ENCODE measurements at regions not wholly inside any gene's neighbourhood (a gene's known extent, or its start where the extent isn't known, plus 50 kb on each side); places are given as distances from the start of the nearest gene placed in this dataset.

GRCh38 chr6:53399027-53399344 is 50.2 kb upstream of the ELOVL5 start:
- ChIA-PET POLR2A (no interaction called here), CTCF (no interaction called here)
- in situ Hi-C loops (cut with HindIII; ENCODE audit: low pct_unique_long_range_greater_than_20kb, low sequenced_read_pairs) = no loop called here
- no peaks in the 10 kb centered on the region for H3K36me3 ChIP-seq (ENCODE audit: control insufficient read depth, insufficient read depth, low read length)
- no peak for ATAC-seq
- H3K27ac ChIP-seq (ENCODE audit: low read length) = no peak overlapping the region
- no peak for DNase-seq (ENCODE audit: low read depth, low spot score)
- no TSS peak for BruUV-seq (replicated peaks)
- H3K4me1 ChIP-seq (ENCODE audit: control insufficient read depth, insufficient read depth, low read length) = peaks cover 2% of the 10 kb centered on the region; the same call in 1 of the 2 replicates
- TF ChIP-seq TCF7L2 (IDR thresholded peaks at IDR 0.05; ENCODE audit: low read depth, low read length) (no peak), POLR2AphosphoS5 (IDR thresholded peaks at IDR 0.05; ENCODE audit: low read depth, low read length) (no peak), SIN3A (IDR thresholded peaks at IDR 0.05; ENCODE audit: borderline replicate concordance, insufficient read depth, low read depth, low read length) (no peak)
- TF ChIP-seq, protein P1, sequence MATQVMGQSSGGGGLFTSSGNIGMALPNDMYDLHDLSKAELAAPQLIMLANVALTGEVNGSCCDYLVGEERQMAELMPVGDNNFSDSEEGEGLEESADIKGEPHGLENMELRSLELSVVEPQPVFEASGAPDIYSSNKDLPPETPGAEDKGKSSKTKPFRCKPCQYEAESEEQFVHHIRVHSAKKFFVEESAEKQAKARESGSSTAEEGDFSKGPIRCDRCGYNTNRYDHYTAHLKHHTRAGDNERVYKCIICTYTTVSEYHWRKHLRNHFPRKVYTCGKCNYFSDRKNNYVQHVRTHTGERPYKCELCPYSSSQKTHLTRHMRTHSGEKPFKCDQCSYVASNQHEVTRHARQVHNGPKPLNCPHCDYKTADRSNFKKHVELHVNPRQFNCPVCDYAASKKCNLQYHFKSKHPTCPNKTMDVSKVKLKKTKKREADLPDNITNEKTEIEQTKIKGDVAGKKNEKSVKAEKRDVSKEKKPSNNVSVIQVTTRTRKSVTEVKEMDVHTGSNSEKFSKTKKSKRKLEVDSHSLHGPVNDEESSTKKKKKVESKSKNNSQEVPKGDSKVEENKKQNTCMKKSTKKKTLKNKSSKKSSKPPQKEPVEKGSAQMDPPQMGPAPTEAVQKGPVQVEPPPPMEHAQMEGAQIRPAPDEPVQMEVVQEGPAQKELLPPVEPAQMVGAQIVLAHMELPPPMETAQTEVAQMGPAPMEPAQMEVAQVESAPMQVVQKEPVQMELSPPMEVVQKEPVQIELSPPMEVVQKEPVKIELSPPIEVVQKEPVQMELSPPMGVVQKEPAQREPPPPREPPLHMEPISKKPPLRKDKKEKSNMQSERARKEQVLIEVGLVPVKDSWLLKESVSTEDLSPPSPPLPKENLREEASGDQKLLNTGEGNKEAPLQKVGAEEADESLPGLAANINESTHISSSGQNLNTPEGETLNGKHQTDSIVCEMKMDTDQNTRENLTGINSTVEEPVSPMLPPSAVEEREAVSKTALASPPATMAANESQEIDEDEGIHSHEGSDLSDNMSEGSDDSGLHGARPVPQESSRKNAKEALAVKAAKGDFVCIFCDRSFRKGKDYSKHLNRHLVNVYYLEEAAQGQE (IDR thresholded peaks at IDR 0.05; ENCODE audit: insufficient read depth in 1 of 2, low read depth in 2 of 2, low read length in 1 of 2) = no peak
- TF ChIP-seq, protein P2, sequence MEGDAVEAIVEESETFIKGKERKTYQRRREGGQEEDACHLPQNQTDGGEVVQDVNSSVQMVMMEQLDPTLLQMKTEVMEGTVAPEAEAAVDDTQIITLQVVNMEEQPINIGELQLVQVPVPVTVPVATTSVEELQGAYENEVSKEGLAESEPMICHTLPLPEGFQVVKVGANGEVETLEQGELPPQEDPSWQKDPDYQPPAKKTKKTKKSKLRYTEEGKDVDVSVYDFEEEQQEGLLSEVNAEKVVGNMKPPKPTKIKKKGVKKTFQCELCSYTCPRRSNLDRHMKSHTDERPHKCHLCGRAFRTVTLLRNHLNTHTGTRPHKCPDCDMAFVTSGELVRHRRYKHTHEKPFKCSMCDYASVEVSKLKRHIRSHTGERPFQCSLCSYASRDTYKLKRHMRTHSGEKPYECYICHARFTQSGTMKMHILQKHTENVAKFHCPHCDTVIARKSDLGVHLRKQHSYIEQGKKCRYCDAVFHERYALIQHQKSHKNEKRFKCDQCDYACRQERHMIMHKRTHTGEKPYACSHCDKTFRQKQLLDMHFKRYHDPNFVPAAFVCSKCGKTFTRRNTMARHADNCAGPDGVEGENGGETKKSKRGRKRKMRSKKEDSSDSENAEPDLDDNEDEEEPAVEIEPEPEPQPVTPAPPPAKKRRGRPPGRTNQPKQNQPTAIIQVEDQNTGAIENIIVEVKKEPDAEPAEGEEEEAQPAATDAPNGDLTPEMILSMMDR (IDR thresholded peaks at IDR 0.05) = no peak
- H3K27me3 ChIP-seq (ENCODE audit: control insufficient read depth, insufficient read depth, low read length) = no peaks in the 10 kb centered on the region
- no peaks in the 10 kb centered on the region for H3K9me3 ChIP-seq (ENCODE audit: control insufficient read depth, insufficient read depth, low read depth, low read length)
- H3K4me3 ChIP-seq (ENCODE audit: low read depth in 2 of 2, low read length in 2 of 2) = no peak overlapping the region
- intact Hi-C loops (cut with micrococcal nuclease; ENCODE audit: unreplicated experiment) = no loop called here

- H3K9me3 ChIP-seq (ENCODE audit: control insufficient read depth, insufficient read depth, low read depth, low read length) = no peaks in the 10 kb centered on the region
- in situ Hi-C loops (cut with HindIII; ENCODE audit: low pct_unique_long_range_greater_than_20kb, low sequenced_read_pairs) = no loop called here
- H3K27ac ChIP-seq (ENCODE audit: low read length) = no peak overlapping the region
- TF ChIP-seq SIN3A (IDR thresholded peaks at IDR 0.05; ENCODE audit: borderline replicate concordance, insufficient read depth, low read depth, low read length) (no peak), TCF7L2 (IDR thresholded peaks at IDR 0.05; ENCODE audit: low read depth, low read length) (no peak), POLR2AphosphoS5 (IDR thresholded peaks at IDR 0.05; ENCODE audit: low read depth, low read length) (no peak)
- TF ChIP-seq, protein P2 (IDR thresholded peaks at IDR 0.05) = no peak
- TF ChIP-seq, protein P1 (IDR thresholded peaks at IDR 0.05; ENCODE audit: insufficient read depth in 1 of 2, low read depth in 2 of 2, low read length in 1 of 2) = no peak
- intact Hi-C loops (cut with micrococcal nuclease; ENCODE audit: unreplicated experiment) = no loop called here
- DNase-seq (ENCODE audit: low read depth, low spot score) (no peak), ATAC-seq (no peak)
- H3K4me1 ChIP-seq (ENCODE audit: control insufficient read depth, insufficient read depth, low read length) = peaks cover 2% of the 10 kb centered on the region; the same call in 1 of the 2 replicates
- ChIA-PET POLR2A (no interaction called here), CTCF (no interaction called here)
- BruUV-seq (replicated peaks) = no TSS peak
- H3K4me3 ChIP-seq (ENCODE audit: low read depth in 2 of 2, low read length in 2 of 2) = no peak overlapping the region
- no peaks in the 10 kb centered on the region for H3K27me3 ChIP-seq (ENCODE audit: control insufficient read depth, insufficient read depth, low read length)
- H3K36me3 ChIP-seq (ENCODE audit: control insufficient read depth, insufficient read depth, low read length) = no peaks in the 10 kb centered on the region
Measured at GRCh38 chr6:53398247-53399026, 49.7 kb upstream of the ELOVL5 start.
